GM19328 (cell line): ENCODE measurements at regions not wholly inside any gene's neighbourhood (a gene's known extent, or its start where the extent isn't known, plus 50 kb on each side); places are given as distances from the start of the nearest gene placed in this dataset.

Experiments
- ATAC-seq: cut with Tn5 transposase; IDR thresholded peaks from one replicate; pipeline ENCODE4 v1.9.1; 2021; ENCODE audit warnings: mild to moderate bottlenecking, moderate library complexity; ENCODE audit not compliant: unreplicated experiment

- no peak for ATAC-seq
Measured at GRCh38 chr14:97180304-97181200, 383.4 kb downstream of the VRK1 start.

- no peak for ATAC-seq
Measured at GRCh38 chr14:97185186-97185585, 388.0 kb downstream of the VRK1 start.

- ATAC-seq: no peak
Measured at GRCh38 chr14:97187916-97188315, 390.7 kb downstream of the VRK1 start.

- ATAC-seq: no peak
Measured at GRCh38 chr14:97196336-97196735, 399.2 kb downstream of the VRK1 start.

- no peak for ATAC-seq
Measured at GRCh38 chr14:97198813-97199212, 401.6 kb downstream of the VRK1 start.

- no peak for ATAC-seq
Measured at GRCh38 chr14:97200245-97200644, 403.1 kb downstream of the VRK1 start.

- no peak for ATAC-seq
Measured at GRCh38 chr14:97206916-97207315, 409.7 kb downstream of the VRK1 start.

GRCh38 chr14:97210202-97210601 lies 413.0 kb downstream of the VRK1 start:
- ATAC-seq: no peak

- no peak for ATAC-seq
Measured at GRCh38 chr14:97212399-97212798, 415.2 kb downstream of the VRK1 start.

- ATAC-seq: no peak
Measured at GRCh38 chr14:97213720-97214119, 416.5 kb downstream of the VRK1 start.

GRCh38 chr14:97215263-97215969 lies 418.2 kb downstream of the VRK1 start:
- ATAC-seq: no peak

GRCh38 chr14:97217111-97217885 lies 420.1 kb downstream of the VRK1 start:
- ATAC-seq: no peak

- ATAC-seq: no peak
Measured at GRCh38 chr14:97218274-97218673, 421.1 kb downstream of the VRK1 start.

GRCh38 chr14:97218691-97219430 lies 421.7 kb downstream of the VRK1 start:
- ATAC-seq: no peak

- no peak for ATAC-seq
Measured at GRCh38 chr14:97219431-97220017, 422.3 kb downstream of the VRK1 start.

- no peak for ATAC-seq
Measured at GRCh38 chr14:97221572-97222285, 424.5 kb downstream of the VRK1 start.

- no peak for ATAC-seq
Measured at GRCh38 chr14:97224016-97224415, 426.8 kb downstream of the VRK1 start.

GRCh38 chr14:97230051-97230450 lies 432.9 kb downstream of the VRK1 start:
- ATAC-seq: no peak

- ATAC-seq: no peak
Measured at GRCh38 chr14:97233319-97233985, 436.3 kb downstream of the VRK1 start.
